Hematopoietic multipotent progenitor cell treated with erythropoietin and hydrocortisone succinate and interleukin-3 and kit ligand, for 15 days (in vitro differentiated cells): ENCODE measurements at regions not wholly inside any gene's neighbourhood (a gene's known extent, or its start where the extent isn't known, plus 50 kb on each side); places are given as distances from the start of the nearest gene placed in this dataset.

Source experiments
- DNase-seq: peaks from one replicate; pipeline ENCODE4 v3.0.0-alpha.2; 2015; ENCODE audit warnings: low spot score

DNA sequence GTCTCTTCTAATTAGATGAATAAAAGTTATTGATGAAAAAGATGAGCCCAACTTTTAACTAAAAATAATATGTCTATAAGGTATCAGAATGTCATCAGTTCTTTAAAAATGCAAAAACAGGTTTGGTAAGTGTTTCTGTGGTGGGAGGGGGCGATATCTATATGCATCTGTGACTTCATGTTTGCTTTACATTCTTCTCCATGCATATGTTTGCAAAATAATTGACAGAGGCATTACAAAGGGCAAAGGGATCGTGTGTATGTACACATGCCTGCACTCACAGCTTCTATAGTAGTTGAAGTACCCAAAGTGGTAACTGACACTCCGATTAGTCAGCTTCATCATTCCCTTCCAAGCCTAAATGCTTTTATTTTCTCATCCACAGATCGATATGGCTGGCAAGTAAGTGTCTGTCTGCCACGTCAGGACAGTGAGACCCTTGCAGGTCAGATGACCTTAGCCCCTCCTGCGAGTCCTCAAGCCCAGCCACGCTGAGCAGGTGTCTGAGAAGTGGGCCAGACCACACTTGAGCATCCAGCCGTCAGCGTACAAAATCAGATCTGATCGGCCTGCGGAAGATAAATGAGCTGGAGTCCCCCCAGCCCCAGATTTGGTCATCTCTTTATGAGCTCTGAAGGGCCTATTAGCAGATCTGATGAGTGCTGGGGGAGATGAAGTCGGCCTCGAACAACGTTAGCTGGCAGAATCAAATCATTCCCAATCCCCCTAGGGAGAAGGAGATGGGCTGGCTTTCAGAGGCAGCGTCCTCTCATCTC, 369.1 kb downstream of the MAFB start:
- no peak for DNase-seq

DNA sequence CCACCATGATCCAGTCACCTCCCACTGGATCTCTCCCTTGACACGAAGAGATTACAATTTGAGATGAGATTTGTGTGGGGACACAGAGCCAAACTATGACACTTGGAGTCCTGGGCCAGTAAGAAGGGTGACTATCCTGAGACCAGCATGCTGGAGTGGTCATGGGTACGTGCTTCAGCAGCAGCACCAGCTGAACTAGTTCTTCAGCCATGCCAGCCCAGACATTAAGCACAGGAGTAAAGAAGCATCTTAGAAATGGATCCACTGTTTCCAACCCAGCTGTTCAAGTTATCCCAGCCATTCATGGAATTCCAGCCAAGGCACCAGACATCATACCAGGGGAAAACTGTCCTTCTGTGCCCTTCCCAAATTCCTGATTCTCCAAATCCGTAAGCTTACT, 370.0 kb downstream of the MAFB start:
- DNase-seq = no peak

DNA sequence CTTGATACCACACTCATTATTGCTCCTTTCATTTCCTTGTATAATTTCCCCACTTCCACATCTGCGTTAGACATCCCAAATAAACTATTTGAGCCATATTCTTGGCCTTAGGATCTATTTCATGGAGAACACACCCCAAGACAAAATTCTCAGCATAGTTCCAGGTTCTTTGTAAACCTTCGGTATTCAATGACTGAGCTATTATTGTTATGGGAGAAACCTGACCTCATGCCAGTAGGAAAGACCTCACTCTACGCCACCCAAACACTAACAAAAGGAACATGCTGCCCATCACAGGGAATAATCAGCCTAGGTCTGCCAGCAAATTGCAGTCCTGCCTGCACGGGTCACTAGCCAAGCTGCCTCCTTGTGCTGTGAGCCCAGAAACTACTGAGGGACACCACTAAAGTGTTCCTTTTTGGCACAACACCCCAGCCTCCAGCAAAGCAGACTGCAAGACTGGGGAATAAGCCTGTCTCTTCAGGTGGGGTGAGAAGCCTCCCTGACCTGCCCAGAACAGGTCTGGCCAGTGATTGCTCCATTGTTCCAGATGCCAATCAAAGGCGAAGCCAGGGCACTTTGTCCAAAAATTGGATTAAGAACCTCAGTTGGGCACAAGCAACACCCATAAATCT, 371.8 kb downstream of the MAFB start:
- no peak for DNase-seq

DNA sequence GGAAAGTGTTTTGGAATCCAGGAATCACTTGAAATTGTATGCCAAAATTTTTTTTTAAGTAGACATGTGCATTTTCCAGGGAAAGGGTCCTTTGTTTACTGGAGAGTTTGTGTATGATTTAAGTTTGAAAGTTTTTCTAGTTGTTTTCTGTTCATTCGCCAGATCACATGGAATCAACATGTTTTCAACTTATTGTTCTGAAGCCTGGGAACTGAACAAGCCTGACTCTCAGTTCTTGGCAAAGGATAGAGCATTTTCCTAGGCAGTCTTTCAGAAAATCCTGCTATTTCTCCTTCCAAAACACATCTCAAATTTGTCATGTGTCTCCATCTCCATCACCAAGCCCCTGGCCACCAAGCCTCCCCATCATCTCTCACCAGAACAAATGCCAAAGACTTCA, 374.8 kb downstream of the MAFB start:
- no peak for DNase-seq

DNA sequence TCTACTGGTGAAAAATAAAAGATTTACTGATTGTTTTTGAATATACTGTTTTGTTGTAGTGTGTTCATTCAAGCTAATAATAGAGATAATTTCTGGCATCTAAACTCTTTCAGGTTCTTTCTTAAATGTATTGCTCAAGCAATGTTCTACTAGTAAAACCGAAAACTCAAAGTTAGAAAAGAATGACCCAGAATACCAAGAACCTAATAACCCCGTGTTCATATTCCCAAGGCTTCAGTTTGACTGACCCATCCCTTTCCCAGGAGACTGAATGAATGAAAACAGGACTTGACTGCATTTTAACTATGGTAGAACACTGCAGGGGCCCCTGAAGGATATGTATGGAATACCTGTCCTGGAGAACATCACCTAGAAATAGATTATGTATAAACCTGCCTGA, 375.3 kb downstream of the MAFB start:
- DNase-seq = no peak

DNA sequence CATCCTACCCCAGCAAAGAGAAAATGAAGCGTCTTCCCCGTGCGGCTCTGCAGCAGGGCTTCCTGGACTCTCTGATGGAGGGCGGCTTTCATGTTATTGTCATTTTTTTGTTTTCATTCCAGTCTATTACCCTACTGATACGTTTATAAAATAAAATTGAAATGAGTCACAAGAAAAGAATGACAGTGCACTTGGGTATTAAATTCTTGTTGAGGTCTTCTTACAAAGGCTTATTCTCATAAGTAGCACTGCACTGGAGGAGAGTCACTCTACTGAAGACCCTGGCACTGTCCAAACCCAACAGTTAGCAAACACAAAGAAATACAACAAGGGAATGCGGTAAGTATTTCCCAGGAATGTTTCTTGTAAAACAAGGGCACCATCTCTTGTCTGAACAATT, 379.3 kb downstream of the MAFB start:
- no peak for DNase-seq

DNA sequence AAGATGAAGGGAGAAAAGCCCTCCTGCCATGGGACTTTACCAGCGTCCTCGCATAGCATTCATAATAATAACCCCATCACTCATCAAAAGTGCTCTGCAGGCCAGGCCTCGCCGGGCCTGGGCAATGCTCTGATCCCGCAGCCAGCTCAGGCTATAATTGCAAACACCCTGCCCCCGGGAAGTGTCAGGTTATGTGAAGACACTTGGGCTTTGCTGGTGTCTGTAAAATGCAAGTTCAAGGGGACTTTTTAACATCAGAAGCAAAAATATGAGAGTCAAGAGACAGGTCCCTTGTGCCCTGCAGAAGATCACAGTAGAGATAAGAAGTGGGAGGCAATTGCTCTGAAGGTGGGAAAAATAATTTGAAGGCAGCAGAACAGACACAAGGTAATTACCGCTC, 381.0 kb downstream of the MAFB start:
- DNase-seq = no peak

DNA sequence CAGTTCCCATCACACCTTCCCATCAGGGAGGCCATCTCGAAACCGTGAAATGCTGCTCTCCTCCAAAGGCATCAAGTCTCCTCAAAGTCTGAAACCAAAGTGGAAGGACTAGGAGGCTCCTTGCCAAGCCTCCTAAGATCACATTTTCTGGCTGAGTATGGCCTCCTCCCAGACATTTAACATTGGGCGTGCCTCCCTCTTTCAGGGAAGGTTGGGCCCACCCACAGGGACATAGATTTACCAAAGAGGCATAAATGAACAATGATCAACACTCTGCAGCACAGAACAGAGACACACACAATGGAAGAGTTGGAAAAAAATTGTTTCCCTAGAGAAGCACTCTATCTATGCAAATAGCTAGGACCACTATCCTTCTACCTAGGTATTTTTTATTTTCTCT, 381.8 kb downstream of the MAFB start:
- no peak for DNase-seq

DNA sequence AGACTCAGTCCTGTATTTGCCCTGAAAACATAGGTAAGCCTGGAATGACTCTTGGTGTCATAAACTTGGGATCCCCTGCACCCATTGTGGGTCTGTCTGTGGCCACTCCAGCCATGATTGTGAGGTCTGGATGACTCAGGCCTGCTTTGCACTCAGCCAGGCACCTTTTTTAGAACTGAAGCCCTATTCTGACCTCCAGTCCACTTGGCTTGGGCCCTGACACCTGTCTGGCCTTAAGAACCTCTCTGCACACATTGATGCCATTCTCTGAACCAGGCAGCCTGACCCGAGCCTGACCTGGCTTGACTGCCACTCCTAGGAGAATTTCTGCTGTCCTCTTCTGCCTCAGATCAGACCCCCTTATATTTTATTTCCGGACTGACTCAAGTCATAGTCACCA, 383.7 kb downstream of the MAFB start:
- no peak for DNase-seq

DNA sequence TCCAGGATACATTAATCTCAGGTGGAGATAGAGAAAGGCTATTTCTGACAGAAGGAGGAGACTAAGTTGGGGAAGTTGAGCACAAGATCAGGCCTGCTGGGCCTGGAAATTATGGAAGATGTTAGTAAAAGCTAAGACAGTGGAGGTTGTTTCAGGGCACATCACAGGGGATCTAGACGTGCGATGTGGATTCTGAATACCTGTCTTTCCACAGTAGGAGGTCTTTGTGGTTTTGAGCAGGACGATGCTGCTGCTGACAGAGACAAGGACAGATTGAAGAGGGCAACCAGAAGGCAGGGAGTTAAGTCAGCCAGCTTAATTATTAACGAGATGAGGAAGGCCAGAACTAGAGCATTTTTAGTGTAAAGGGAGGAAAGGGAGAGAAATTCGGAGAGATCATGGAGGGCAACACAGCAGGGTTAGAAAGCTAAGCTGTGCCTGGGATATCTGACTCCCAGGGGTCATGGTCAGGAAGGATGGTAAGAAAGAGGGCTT, 384.9 kb downstream of the MAFB start:
- DNase-seq = no peak

DNA sequence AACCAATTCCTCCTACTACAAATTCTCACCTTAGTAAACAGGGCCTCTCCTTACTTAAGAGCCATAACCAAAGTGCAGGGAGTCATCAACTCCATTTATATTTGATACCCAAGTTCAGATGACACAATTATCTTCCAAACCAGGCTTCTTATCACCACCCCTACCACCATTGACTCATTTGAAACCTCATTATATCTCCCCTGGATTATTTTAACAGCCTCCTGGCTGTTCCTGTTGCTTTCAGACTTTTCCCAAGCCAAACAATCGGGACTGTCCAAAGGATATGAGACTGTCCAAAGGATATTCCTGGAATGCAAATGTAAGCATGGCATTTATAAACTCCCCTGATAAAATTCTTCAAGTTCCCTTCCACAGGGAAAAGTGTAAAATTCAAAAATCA, 394.3 kb downstream of the MAFB start:
- no peak for DNase-seq

DNA sequence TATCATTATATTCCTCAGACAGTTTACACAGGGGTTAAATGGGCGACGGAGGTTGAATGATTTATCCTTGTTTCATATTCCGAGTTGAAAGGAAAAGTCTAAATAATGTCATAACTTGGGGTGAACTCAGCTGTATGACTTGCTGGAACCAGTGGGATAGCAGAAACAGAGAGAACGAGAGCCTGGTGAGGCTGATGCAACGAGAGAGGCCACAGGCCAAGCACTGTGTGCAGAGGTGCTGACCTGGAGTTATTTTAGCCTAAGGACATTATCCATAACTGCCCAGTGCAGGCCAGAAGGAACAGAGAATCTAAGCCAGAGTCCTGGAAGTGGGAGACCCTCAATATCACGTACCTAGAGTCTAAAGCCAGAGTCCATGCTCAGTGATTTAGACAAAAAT, 394.9 kb downstream of the MAFB start:
- no peak for DNase-seq

DNA sequence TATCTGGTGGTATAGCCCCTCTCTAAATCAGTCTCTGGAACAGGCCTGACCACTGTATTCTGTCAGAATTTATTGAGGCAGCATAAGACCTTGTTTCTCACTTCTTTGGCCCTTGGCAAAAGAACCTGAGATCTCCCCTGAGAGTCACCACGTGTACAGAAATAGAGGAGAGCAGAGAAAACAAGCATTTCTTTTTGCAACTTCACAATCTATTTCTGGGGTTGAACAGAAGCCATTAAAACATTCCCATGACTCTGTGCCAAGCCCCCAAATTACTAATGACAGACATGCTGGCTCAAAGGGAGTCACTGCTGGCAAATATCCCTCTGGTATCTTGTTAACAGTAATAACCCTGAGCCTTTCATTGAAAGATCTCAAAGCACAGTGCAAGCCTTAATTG, 395.3 kb downstream of the MAFB start:
- no peak for DNase-seq

DNA sequence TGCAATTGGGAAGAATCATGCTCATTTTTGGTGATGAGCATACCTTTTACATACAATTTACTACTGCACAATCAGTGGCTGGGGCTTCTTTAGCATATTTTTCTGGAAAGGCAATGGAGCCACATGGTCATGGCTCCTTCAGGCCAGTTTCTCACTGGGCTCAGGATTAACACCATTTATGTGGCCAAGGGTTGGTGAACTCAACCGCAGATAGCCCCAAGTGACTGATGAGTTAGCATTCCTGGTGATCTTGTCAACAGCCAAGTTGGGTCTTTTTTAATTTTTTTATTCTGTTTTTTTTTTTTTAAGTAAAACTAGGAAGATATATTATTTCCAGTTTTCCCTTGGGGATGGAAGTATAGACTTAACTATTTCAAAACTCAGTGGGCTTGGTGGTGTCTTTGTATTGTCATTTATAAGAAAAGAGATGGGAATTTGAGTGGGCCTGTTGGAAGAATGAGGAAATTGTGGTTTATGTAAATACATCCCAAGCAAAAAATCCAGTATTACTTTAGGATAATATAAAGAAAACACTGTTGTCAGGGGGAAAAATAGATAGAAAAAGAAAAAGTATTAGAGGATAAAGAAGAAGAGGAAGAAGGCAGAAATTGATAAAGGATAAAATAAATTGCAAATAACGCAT, 397.4 kb downstream of the MAFB start:
- no peak for DNase-seq

DNA sequence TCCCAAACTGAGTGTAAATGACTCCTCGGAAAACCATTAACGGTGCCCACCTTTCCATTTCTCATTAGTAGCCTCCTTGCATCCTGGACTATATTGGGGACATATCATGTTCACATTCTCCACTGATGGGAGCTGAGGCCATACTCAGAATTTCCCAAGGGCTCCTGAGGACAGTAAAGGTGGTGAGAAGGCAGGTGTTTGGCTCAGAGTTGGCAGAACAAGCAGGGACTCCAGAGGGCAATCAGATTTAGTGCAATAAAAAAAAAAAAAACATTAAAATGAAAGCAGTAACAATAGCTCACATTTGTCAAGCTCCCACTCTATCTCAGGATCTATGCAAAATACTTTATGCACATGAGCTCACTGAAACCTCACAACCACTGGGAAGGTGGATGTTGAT, 401.4 kb downstream of the MAFB start:
- no peak for DNase-seq

DNA sequence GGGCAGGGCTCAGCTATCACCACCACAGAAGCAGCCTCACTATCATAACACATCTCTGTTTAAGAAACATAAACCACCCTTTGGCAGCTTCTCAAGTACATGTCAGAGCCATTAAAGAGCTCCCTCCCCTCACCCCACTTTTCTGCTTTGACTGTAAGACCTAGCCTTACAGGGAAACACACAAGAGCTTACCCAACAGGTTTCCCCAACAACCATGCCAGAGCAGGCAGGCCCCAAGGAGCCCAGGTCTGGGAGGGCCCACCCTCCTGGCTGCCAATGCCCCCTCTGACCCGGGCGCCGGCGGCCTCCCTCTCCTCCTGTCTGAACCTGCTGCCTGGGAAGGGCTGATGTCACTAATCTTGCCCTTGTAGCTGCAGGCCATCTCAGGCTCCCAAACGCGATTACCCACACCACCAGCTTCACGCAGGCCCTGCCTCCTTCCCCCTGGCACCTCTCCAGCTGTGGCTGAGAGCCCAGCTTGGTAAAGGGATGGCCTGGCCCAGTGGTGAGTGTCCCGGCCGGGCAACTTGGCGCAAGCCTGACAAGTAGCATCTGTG, 402.0 kb downstream of the MAFB start:
- DNase-seq = no peak

DNA sequence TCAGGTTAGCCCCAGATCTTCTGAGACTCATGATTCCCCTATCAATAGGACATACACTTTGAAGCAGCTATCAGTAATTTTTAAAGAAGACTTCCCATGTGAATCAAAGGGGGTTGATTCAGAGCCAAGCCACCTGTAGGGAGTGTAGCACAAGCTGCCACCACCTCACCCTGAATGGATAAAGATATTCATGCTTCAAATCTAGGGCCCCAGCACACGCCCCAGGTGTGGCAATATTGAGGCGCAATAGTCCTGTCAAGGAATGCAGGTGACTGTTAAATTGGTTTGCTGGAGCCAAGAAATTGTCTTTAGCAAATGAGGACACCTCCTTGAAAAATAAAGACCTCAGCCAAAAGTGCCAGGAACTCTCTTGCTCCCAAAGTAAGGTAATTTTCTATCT, 404.4 kb downstream of the MAFB start:
- DNase-seq = no peak

DNA sequence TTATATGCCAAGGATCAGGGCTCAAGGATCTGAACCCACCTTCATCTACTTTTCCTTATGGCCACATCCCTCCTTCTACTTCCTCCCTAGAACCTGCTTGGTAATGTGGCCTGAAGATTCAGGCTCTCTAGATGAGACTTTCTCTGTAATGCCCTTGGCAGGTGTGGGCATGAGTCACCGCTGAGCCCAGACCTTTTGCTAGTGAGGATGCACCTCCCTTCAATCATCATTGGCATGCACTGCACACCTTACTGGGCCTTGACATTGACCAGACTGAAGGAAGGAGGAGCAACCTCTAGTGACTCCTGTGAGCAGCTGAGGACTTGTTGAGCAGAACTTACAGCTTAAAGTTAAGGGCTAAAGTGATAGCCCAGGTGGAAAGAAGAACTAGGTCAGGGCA, 405.3 kb downstream of the MAFB start:
- DNase-seq = no peak

DNA sequence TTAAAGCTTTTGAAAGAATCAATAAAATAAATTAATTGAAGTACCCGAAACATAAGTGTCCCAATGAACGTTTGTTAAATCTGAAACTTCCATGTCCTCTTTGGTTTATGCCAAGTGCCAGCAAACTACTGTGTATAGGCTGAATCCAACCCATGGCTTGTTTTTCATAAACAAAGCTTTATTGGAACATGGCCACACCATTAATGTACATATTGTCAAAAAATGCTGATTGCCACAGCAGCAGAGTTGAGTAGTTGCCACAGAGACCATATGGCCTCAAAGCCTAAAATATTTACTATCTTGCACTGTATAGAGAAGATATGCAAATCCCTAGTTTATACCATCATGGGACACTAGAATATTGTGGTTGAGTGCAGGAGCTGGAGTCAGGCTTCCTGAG, 406.1 kb downstream of the MAFB start:
- DNase-seq = no peak

DNA sequence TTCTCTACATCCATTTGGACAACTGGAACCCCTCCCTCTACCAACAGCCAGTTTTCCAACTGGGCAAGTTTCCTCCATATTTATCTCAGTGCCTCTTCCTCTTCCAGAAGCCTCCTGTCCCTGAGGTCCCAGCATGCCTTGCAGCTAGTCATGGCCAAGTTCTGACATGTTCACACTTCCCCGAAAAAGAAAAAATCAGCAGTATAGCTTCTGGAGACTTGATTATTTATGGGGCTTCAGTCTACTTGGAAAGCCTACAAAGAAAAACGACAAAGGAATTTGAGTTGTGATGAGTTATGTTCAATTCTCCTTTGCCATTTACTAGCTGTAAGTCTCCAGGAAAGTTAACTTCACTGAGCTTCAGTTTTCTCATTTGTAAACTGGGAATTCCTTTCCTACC, 406.5 kb downstream of the MAFB start:
- no peak for DNase-seq

DNA sequence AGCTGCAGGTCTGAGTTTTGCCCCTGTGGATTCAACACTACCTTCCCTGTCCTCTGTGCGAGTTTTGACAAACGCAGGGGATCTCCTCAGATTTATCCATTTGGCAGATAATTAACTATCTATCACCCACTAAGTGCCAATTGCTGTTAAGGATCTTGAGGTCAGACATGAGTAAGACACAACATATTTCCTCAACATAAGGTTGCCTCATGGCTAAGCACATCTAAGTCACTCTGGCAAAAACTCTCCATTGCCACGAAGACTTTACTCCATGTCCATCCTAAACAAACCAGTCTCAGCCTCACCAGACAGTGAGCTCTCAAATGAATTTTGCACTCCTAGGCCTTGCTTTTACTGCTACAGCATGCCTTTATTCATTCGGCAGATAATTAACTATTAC, 408.4 kb downstream of the MAFB start:
- DNase-seq = no peak

DNA sequence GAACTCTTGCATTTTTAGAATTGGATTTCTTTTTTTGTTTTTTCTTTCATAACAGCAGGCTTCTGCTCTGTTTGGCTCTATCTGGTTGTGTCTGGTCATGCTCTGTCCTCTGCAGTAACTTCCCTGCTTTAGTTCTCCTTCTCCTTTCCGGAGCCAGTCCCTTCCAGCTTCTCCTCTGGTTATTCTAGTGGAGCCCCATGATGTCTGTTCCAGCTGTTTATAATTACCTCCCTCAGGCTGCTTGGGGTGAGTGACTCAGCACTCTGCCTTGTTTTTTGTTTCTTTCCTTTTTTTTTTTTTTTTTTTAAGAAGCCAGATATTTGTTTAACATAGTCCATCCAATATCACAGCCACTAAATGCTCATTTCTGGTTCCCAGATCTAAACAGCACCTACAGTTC, 409.6 kb downstream of the MAFB start:
- no peak for DNase-seq

DNA sequence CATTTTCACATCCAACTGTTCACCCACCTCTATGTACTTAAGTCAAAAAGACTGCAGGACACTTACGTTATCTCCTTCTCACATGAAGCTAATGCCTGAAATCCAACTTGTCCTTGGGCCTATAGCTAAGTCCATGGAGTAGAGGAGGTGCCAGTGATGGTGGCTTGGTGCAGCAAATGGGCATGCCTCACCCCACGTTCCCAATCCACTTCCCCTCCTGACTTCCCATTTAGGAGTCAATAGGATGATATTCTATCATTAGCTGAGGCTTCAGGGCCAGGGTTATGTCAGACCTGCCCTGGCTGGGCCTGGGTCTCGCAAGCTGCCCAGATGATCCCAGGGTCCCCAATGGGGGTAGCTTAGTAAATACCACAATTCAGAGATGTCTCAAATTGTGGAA, 410.4 kb downstream of the MAFB start:
- DNase-seq = no peak
